ENCODE measurements at regions not wholly inside any gene's neighbourhood (a gene's known extent, or its start where the extent isn't known, plus 50 kb on each side); places are given as distances from the start of the nearest gene placed in this dataset.
"Not testable (repeated sequence)": the region's sequence is repeated elsewhere in the genome, so short reads cannot be mapped to it uniquely, and the experiment has no call there.

DNA sequence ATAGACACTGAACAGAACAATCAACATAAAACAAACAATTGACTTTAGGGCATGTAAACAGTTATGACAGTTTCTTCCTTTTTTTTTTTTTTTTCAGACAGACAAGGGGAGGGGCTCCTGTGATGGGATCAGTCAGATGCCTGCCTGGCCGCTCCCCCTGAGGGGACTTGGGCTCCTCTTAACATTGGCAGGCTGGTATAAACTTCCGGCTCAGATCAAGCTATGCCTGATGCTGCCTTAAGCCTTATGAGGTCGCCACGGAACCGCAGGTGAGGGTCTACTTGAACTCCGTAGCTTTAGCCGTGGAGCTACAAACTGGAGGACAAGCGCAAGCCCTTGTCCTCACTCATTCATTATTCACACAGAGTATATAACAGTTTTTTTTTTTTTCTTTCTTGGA, 115.8 kb downstream of the UNC93B1 start:
- not testable (repeated sequence) for H3K27ac ChIP-seq (ENCODE audit: low read depth, low read length); H3K4me3 ChIP-seq (ENCODE audit: low read depth, low read length); H2AFZ ChIP-seq (ENCODE audit: low read length, unreplicated experiment); H3K36me3 ChIP-seq (ENCODE audit: insufficient read depth, low read length); H3K4me1 ChIP-seq (ENCODE audit: control insufficient read depth, insufficient read depth, low read length, unreplicated experiment); H3K79me2 ChIP-seq (ENCODE audit: control insufficient read depth, insufficient read depth, low read length, unreplicated experiment)
- peaks cover 31% of the 10 kb centered on the region for H3K27me3 ChIP-seq (ENCODE audit: insufficient read depth, low read length)

DNA sequence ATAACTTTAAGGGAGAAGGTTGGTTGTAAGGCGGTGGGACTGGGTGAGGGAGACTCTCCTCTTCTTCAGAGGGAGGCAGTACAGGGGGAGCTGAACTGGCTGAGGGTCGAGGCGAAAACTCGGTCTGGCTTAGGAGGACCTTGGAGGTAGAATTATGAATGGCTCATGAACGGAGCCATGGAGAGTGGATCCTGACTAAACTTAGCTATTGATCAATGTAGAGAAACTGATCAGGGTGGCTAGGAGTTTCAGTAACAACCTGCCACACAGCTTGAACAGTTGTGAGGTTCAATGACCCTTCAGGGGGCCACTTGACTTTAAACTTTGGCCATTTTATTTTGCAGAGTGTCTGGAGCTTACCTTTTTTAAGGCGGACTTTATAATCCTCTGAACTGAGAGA, 117.2 kb downstream of the UNC93B1 start:
- H3K4me1 ChIP-seq (ENCODE audit: control insufficient read depth, insufficient read depth, low read length, unreplicated experiment); H3K4me3 ChIP-seq (ENCODE audit: low read depth, low read length); H3K79me2 ChIP-seq (ENCODE audit: control insufficient read depth, insufficient read depth, low read length, unreplicated experiment); H2AFZ ChIP-seq (ENCODE audit: low read length, unreplicated experiment); H3K36me3 ChIP-seq (ENCODE audit: insufficient read depth, low read length); H3K27ac ChIP-seq (ENCODE audit: low read depth, low read length): not testable (repeated sequence)
- peaks cover 31% of the 10 kb centered on the region for H3K27me3 ChIP-seq (ENCODE audit: insufficient read depth, low read length)

DNA sequence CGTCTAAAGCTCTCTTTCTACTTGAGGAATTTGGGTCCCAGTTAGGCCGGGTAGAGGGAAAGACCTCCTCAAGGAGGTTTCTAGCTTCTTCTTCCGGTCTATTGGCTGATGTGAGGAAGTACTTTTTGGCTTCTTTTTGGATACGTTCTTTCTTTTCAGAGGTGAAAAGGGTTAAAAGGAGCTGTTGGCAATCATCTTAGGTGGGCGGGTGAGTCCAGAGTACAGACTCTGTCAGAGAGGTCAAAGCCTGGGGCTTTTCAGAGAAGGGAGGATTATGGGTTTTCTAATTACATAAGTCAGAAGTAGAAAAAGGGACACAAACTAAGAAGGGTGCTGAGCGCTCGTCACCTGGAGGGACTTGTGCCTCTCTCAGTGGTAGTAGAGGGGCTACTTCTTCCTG, 117.7 kb downstream of the UNC93B1 start:
- not testable (repeated sequence) for H3K4me3 ChIP-seq (ENCODE audit: low read depth, low read length); H2AFZ ChIP-seq (ENCODE audit: low read length, unreplicated experiment); H3K4me1 ChIP-seq (ENCODE audit: control insufficient read depth, insufficient read depth, low read length, unreplicated experiment); H3K27ac ChIP-seq (ENCODE audit: low read depth, low read length); H3K79me2 ChIP-seq (ENCODE audit: control insufficient read depth, insufficient read depth, low read length, unreplicated experiment); H3K36me3 ChIP-seq (ENCODE audit: insufficient read depth, low read length)
- peaks cover 31% of the 10 kb centered on the region for H3K27me3 ChIP-seq (ENCODE audit: insufficient read depth, low read length)

DNA sequence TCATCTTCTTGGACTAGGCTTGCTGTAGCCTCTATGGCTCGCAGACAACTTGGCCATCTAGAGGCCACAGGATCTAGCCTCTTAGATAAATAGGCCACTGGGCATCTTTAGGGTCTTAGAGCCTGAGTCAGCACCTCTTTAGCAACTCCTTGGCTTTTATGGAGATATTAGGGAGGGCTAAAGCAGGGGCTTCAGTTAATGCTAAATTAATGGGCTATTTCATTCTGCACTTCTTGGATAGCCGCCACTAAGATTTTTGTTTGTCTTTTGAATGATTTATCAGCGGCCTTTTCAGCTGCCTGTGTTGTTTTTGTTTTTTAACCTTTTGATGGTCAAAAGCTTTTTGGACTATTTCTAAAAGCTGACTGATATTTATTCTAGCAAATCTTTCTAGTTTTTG, 118.3 kb downstream of the UNC93B1 start:
- not testable (repeated sequence) for H3K4me1 ChIP-seq (ENCODE audit: control insufficient read depth, insufficient read depth, low read length, unreplicated experiment); H3K79me2 ChIP-seq (ENCODE audit: control insufficient read depth, insufficient read depth, low read length, unreplicated experiment); H3K36me3 ChIP-seq (ENCODE audit: insufficient read depth, low read length); H3K27ac ChIP-seq (ENCODE audit: low read depth, low read length); H3K4me3 ChIP-seq (ENCODE audit: low read depth, low read length); H2AFZ ChIP-seq (ENCODE audit: low read length, unreplicated experiment)
- peaks cover 34% of the 10 kb centered on the region for H3K27me3 ChIP-seq (ENCODE audit: insufficient read depth, low read length)

DNA sequence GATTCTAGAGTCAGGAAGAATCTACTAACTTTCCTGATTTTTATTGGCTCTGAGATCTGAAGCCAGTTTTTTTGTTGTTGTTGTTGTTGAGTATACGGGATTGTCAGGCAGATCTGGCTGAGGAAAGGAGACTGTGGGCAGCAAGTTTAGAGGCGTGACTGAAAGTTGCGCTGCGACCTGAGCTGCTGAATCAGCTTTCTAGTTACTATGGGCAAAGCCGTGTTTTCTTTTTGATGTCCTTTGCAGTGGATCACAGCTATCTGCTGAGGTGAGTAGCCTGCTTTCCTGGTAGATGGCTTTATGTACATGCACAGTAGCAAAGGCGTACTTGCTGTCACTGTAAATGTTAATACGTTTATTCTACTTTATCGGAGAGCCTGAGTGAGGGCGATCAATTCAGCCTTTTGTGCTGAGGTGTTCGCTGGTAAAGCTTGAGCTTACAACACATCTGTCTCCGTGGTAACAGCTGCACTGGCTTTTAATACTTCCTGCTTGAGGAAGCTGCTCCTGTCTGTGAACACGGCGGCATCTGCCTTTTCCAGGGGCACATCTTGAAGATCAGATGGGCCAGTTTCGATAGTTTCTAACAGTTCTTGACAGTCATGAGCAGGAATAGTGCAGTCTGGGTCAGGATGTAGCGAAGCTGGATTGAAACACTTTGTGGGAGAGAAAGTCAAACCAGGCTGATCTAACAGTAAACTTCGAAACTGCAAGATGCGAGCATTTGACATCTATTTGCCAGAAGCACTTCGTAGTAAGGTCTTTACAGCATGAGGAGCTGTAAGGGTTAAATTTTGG, 118.9 kb downstream of the UNC93B1 start:
- not testable (repeated sequence) for H3K36me3 ChIP-seq (ENCODE audit: insufficient read depth, low read length); H3K79me2 ChIP-seq (ENCODE audit: control insufficient read depth, insufficient read depth, low read length, unreplicated experiment); H3K4me1 ChIP-seq (ENCODE audit: control insufficient read depth, insufficient read depth, low read length, unreplicated experiment); H3K27ac ChIP-seq (ENCODE audit: low read depth, low read length); H3K4me3 ChIP-seq (ENCODE audit: low read depth, low read length); H2AFZ ChIP-seq (ENCODE audit: low read length, unreplicated experiment)
- peaks cover 34% of the 10 kb centered on the region for H3K27me3 ChIP-seq (ENCODE audit: insufficient read depth, low read length)

DNA sequence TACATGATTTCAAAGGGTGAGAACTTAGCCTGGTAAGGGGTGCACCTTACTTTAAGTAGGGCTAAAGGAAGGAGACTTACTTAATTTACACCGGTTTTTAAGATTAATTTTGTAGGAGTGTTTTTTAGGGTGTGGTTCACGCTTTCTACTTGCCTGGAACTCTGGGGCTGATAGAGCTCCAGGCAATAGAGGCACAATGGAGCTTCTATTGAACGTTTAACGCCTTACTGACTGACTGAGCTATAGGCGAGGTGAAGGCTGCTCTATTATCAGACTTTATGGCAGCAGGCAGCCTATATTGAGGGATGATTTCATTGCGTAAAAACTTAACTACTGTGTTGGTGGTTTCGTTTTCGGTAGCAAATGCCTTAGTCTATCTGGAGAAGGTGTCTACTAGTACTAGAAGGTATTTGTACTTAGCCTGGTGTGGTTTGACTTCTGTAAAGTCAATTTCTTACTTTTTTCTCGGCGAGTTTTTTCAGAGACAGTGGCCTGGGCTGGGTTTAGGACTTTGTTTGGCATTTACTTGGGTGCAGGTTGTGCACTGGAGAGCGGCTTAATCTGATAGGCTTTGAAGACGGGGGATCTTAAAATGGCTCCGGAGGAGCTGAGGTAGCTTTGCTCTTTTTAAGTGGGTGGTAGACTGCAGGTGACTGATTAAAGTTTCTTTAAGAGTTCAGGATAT, 119.7 kb downstream of the UNC93B1 start:
- H3K4me3 ChIP-seq (ENCODE audit: low read depth, low read length); H3K79me2 ChIP-seq (ENCODE audit: control insufficient read depth, insufficient read depth, low read length, unreplicated experiment); H3K36me3 ChIP-seq (ENCODE audit: insufficient read depth, low read length); H3K4me1 ChIP-seq (ENCODE audit: control insufficient read depth, insufficient read depth, low read length, unreplicated experiment); H3K27ac ChIP-seq (ENCODE audit: low read depth, low read length); H2AFZ ChIP-seq (ENCODE audit: low read length, unreplicated experiment): not testable (repeated sequence)
- peaks cover 34% of the 10 kb centered on the region for H3K27me3 ChIP-seq (ENCODE audit: insufficient read depth, low read length)

DNA sequence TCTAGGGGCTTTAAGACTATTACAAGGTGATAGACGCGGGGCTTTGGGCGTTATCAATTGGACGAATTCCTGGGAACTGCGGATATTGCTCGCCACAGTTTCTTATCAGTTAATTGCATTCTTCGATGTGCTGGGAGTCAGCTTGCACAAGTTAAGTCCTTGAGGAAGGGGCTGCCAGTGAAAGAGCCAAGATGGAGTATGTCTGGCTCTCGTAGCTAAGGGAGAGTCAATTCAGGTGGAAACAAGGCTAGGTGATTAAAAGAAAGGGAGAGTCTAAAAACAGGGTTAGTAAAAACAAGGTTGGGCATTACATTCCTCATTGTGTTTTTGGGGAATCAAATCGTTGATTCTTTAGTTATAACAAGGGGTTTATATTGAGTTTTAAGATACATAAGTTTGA, 121.6 kb downstream of the UNC93B1 start:
- peaks cover 22% of the 10 kb centered on the region for H3K27me3 ChIP-seq (ENCODE audit: insufficient read depth, low read length)

DNA sequence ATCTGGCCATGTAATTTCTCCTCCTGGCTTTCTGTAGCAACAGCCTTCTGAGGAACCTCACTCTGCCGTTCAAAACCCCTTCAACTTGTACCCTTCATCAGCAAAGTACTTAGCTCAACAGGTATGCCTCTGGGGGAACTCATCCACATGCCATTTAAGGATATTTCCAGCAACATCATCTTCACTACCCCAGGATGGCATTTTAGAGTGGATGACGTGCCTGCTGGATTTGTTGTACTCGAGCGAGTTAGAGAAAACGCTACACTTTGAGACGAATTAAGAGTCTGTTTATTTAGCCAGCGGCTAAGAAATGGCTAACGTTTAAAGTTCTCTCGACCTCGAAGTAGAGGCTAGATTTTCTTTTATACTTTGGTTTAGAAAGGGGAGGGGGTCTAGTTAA, 122.1 kb downstream of the UNC93B1 start:
- H3K4me3 ChIP-seq (ENCODE audit: low read depth, low read length); H3K27ac ChIP-seq (ENCODE audit: low read depth, low read length); H3K79me2 ChIP-seq (ENCODE audit: control insufficient read depth, insufficient read depth, low read length, unreplicated experiment); H3K4me1 ChIP-seq (ENCODE audit: control insufficient read depth, insufficient read depth, low read length, unreplicated experiment); H2AFZ ChIP-seq (ENCODE audit: low read length, unreplicated experiment); H3K36me3 ChIP-seq (ENCODE audit: insufficient read depth, low read length): not testable (repeated sequence)
- H3K27me3 ChIP-seq (ENCODE audit: insufficient read depth, low read length): peaks cover 19% of the 10 kb centered on the region

More for the DNA sequence above, 121.6 kb downstream of the UNC93B1 start:
- not testable (repeated sequence) for H2AFZ ChIP-seq (ENCODE audit: low read length, unreplicated experiment); H3K27ac ChIP-seq (ENCODE audit: low read depth, low read length); H3K4me3 ChIP-seq (ENCODE audit: low read depth, low read length); H3K36me3 ChIP-seq (ENCODE audit: insufficient read depth, low read length); H3K4me1 ChIP-seq (ENCODE audit: control insufficient read depth, insufficient read depth, low read length, unreplicated experiment); H3K79me2 ChIP-seq (ENCODE audit: control insufficient read depth, insufficient read depth, low read length, unreplicated experiment)

DNA sequence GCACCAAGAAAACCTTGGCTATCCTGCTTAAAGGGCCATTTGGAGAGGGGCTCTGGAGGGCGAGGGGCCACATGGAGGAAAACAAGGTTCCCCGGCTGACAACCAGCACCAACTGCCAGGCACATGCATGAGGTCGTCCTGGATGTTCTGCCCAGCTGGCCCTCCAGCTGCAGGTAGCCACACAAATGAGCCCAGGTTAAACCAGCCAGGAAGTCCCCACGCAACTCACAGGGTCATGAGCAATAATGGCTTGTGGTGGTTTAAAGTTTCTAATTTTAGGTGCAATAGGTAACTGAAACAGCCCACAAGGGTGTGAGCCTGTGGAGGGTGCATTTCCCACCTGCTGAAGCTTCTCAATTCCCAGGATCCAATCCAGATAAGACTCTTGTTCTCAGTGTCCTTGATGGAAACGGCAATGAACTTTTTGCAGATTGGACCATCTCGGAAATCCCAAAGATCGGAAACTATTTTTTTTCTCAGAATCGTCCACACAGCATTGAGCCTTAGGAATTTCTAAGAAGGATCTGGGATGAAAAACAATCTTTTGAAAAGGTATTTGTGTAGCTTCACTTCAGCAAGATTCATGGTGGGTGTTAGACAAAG, 123.2 kb downstream of the UNC93B1 start:
- not testable (repeated sequence) for H2AFZ ChIP-seq (ENCODE audit: low read length, unreplicated experiment); H3K4me1 ChIP-seq (ENCODE audit: control insufficient read depth, insufficient read depth, low read length, unreplicated experiment); H3K4me3 ChIP-seq (ENCODE audit: low read depth, low read length); H3K79me2 ChIP-seq (ENCODE audit: control insufficient read depth, insufficient read depth, low read length, unreplicated experiment); H3K27ac ChIP-seq (ENCODE audit: low read depth, low read length); H3K36me3 ChIP-seq (ENCODE audit: insufficient read depth, low read length)
- peaks cover 14% of the 10 kb centered on the region for H3K27me3 ChIP-seq (ENCODE audit: insufficient read depth, low read length)

DNA sequence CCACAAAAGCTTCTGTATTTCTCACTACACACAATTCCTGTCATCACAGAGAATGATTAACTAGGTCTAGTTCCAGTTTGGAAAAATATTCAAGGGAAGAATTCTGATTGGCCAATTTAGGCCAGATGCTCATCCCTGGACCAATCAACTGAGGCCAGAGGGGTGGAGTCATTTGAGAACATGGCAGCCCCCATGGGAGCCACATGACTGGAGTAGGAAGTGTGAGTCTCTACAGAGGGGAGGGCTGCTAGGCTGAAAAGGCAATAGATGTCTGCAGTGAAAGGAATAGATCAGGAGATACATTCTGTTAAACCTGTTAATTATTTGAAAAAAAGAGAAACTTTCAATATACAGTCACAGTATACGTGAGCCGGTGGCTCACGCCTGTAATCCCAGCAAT, 125.2 kb downstream of the UNC93B1 start:
- not testable (repeated sequence) for H3K79me2 ChIP-seq (ENCODE audit: control insufficient read depth, insufficient read depth, low read length, unreplicated experiment); H2AFZ ChIP-seq (ENCODE audit: low read length, unreplicated experiment); H3K27ac ChIP-seq (ENCODE audit: low read depth, low read length); H3K36me3 ChIP-seq (ENCODE audit: insufficient read depth, low read length); H3K4me1 ChIP-seq (ENCODE audit: control insufficient read depth, insufficient read depth, low read length, unreplicated experiment); H3K4me3 ChIP-seq (ENCODE audit: low read depth, low read length); H3K27me3 ChIP-seq (ENCODE audit: insufficient read depth, low read length)

DNA sequence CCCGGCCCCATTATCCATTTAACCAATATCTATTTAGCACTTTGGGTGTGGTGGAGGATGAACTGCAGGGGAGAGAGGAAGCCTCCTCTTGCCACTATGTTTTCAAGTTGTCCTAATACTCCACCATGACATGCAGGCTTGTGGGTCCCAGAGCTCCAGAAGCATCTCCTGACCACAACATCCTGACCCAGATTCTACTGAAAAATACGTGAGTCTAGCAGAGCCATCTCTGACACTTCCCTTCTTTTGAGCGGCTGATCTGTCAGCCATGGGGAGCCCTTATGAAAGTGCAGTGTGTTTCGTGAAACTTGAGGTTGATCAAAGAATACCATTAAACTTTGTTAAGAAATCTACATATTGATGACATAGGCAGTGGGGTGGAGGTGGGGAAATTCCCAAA, 126.6 kb downstream of the UNC93B1 start:
- H3K27ac ChIP-seq (ENCODE audit: low read depth, low read length); H3K79me2 ChIP-seq (ENCODE audit: control insufficient read depth, insufficient read depth, low read length, unreplicated experiment); H3K27me3 ChIP-seq (ENCODE audit: insufficient read depth, low read length); H3K4me1 ChIP-seq (ENCODE audit: control insufficient read depth, insufficient read depth, low read length, unreplicated experiment); H2AFZ ChIP-seq (ENCODE audit: low read length, unreplicated experiment); H3K36me3 ChIP-seq (ENCODE audit: insufficient read depth, low read length); H3K4me3 ChIP-seq (ENCODE audit: low read depth, low read length): not testable (repeated sequence)
